B cell (primary cell): ENCODE measurements at regions not wholly inside any gene's neighbourhood (a gene's known extent, or its start where the extent isn't known, plus 50 kb on each side); places are given as distances from the start of the nearest gene placed in this dataset.

Experiments
- ATAC-seq: fragments of 200-7000 bp; cut with Tn5 transposase; one replicate; pipeline ENCODE4 v1.10.0; 2021; ENCODE audit warnings: low read depth, mild to moderate bottlenecking, moderate number of reproducible peaks, moderate library complexity
- CTCF ChIA-PET: fragments of 350-600 bp; sonication (Branson Sonifier 250); formaldehyde crosslinking; loops from one replicate; lab custom pipeline; 2021; ENCODE audit warnings: antibody characterized with exemption, inconsistent platforms; lab: Charles Lee
- POLR2A ChIA-PET: fragments of 350-600 bp; sonication (Branson Sonifier 250); formaldehyde crosslinking; loops from one replicate; lab custom pipeline; 2021; ENCODE audit warnings: antibody characterized with exemption; lab: Charles Lee
- DNase-seq: peaks from one replicate; pipeline ENCODE4 v3.0.0; 2013
- H2AFZ ChIP-seq: 2 replicates; pipeline ENCODE4 v1.6.1; 2012; ENCODE audit warnings: mild to moderate bottlenecking, low read depth, low read length; ENCODE audit not compliant: insufficient read depth, poor library complexity, severe bottlenecking
- H3K27ac ChIP-seq, 2 donors: 1 replicate in 1 of 2; 2 replicates in 1 of 2; pipeline ENCODE4 v1.5.1; 2012 to 2013; ENCODE audit warnings: low read length in 2 of 2, mild to moderate bottlenecking in 2 of 2, moderate library complexity in 1 of 2
- H3K27me3 ChIP-seq, 4 experiments: fragments of 200-600 bp in 1 of 4; sonication (generic) in 1 of 4; replicated peaks in 1 of 4; 1 replicate in 2 of 4; 2 replicates in 2 of 4; pipeline versions ENCODE4 v1.6.1 to v1.7.0; 2013 to 2016; ENCODE audit warnings: low read length in 3 of 4, mild to moderate bottlenecking in 2 of 4, mixed read lengths in 1 of 4, moderate library complexity in 1 of 4; ENCODE audit not compliant: insufficient read depth in 4 of 4, control insufficient read depth in 3 of 4; ENCODE audit errors: control extremely low read depth in 1 of 4
- H3K36me3 ChIP-seq, 2 experiments: replicated peaks in 1 of 2; 1 replicate in 1 of 2; 2 replicates in 1 of 2; pipeline versions ENCODE4 v1.6.1 to v1.7.1; 2013; ENCODE audit warnings: low read length in 1 of 2; ENCODE audit not compliant: insufficient read depth in 2 of 2, control insufficient read depth in 1 of 2; ENCODE audit errors: control extremely low read depth in 1 of 2, extremely low read depth in 1 of 2
- H3K4me1 ChIP-seq, 2 donors: fragments of 200-600 bp in 1 of 2; sonication (generic) in 1 of 2; 1 replicate in 1 of 2; 2 replicates in 1 of 2; pipeline versions ENCODE4 v1.5.1 to v1.6.1; 2013 to 2017; ENCODE audit warnings: low read length in 2 of 2; ENCODE audit not compliant: control insufficient read depth in 2 of 2, insufficient read depth in 2 of 2
- H3K4me2 ChIP-seq: replicated peaks from 2 replicates; pipeline ENCODE3; 2012; ENCODE audit warnings: mild to moderate bottlenecking, low read depth, low read length; ENCODE audit not compliant: poor library complexity, severe bottlenecking
- H3K4me3 ChIP-seq, 5 experiments: fragments of 200-600 bp in 1 of 5; sonication (generic) in 1 of 5; 1 replicate in 3 of 5; 2 replicates in 2 of 5; pipeline versions ENCODE4 v1.5.1 to v1.7.0; 2011 to 2016; ENCODE audit warnings: low read length in 4 of 5, mild to moderate bottlenecking in 4 of 5, low read depth in 2 of 5, control low read depth in 1 of 5, moderate library complexity in 1 of 5; ENCODE audit not compliant: insufficient read depth in 1 of 5; ENCODE audit errors: control extremely low read depth in 1 of 5, extremely low read depth in 1 of 5
- H3K79me2 ChIP-seq: fragments of 200-600 bp; sonication (generic); one replicate; pipeline ENCODE4 v1.6.0; 2016; ENCODE audit warnings: low read length; ENCODE audit not compliant: control insufficient read depth, insufficient read depth
- H3K9ac ChIP-seq: fragments of 200-600 bp; sonication (generic); 2 replicates; pipeline ENCODE4 v1.6.1; 2017; ENCODE audit warnings: mild to moderate bottlenecking, low read length, moderate library complexity
- H3K9me3 ChIP-seq, 3 donors: one replicate each; pipeline versions ENCODE4 v1.6.1 to v1.7.1; 2013; ENCODE audit warnings: low read length in 2 of 3; ENCODE audit not compliant: control insufficient read depth in 2 of 3, insufficient read depth in 1 of 3; ENCODE audit errors: control extremely low read depth in 1 of 3
- H4K20me1 ChIP-seq: 2 replicates; pipeline ENCODE4 v1.6.0; 2012; ENCODE audit warnings: mild to moderate bottlenecking, low read length; ENCODE audit not compliant: insufficient read depth, control insufficient read depth, poor library complexity, severe bottlenecking
- H3K27ac Mint-ChIP-seq: one replicate; pipeline ENCODE4 v1.8.0; 2021; ENCODE audit warnings: mixed read lengths
- H3K27me3 Mint-ChIP-seq: one replicate; pipeline ENCODE4 v1.8.0; 2021; ENCODE audit warnings: mixed read lengths
- H3K4me1 Mint-ChIP-seq: one replicate; pipeline ENCODE4 v1.8.0; 2021; ENCODE audit warnings: mixed read lengths
- H3K4me3 Mint-ChIP-seq: one replicate; pipeline ENCODE4 v1.8.0; 2021; ENCODE audit warnings: mixed read lengths
- H3K9me3 Mint-ChIP-seq: one replicate; pipeline ENCODE4 v1.8.0; 2022; ENCODE audit warnings: mixed read lengths; ENCODE audit not compliant: insufficient read depth
- CTCF ChIP-seq: fragments of 200-600 bp; IDR thresholded peaks from one replicate; pipeline ENCODE4 v1.8.0; 2022; ENCODE audit warnings: antibody characterized with exemption, mild to moderate bottlenecking
- EZH2 ChIP-seq: IDR thresholded peaks from 2 replicates; pipeline ENCODE4 v1.6.1; 2012; ENCODE audit warnings: borderline replicate concordance, low read depth, mild to moderate bottlenecking, moderate library complexity, low read length; ENCODE audit not compliant: insufficient read depth, poor library complexity, severe bottlenecking
- WGBS: methylation state at CpG from one replicate; pipeline ENCODE4 v1.1.5; 2013; ENCODE audit warnings: missing lambda C conversion rate; ENCODE audit not compliant: insufficient coverage; 5-methylcytosine and 5-hydroxymethylcytosine counted together
- intact Hi-C: fragments of 100-400 bp; cut with micrococcal nuclease; formaldehyde crosslinking; loops from one replicate; pipeline ENCODE4 v1.10.0; 2022

- no peaks in the 10 kb centered on the region for H3K4me1 Mint-ChIP-seq
- H3K79me2 ChIP-seq, result no peaks in the 10 kb centered on the region
- H3K9ac ChIP-seq, result no peak overlapping the region
- no peaks in the 10 kb centered on the region for H4K20me1 ChIP-seq
- H3K27ac ChIP-seq, result no peak overlapping the region
- H2AFZ ChIP-seq, result no peak overlapping the region
- POLR2A ChIA-PET, result no interaction called here
- H3K36me3 ChIP-seq, result no peaks in the 10 kb centered on the region
- intact Hi-C loops, result no loop called here
- H3K4me3 ChIP-seq, result no peak overlapping the region
- H3K9me3 ChIP-seq, result no peaks in the 10 kb centered on the region
- no peak overlapping the region for H3K4me3 Mint-ChIP-seq
- CTCF ChIA-PET, result no interaction called here
- no peak overlapping the region for H3K4me2 ChIP-seq
- TF ChIP-seq EZH2, result no peak
- no peak for TF ChIP-seq CTCF
- no peaks in the 10 kb centered on the region for H3K9me3 Mint-ChIP-seq
- H3K27me3 ChIP-seq, result no peaks in the 10 kb centered on the region
- ATAC-seq (no peak), DNase-seq (no peak)
- H3K27ac Mint-ChIP-seq, result no peak overlapping the region
- H3K4me1 ChIP-seq, result no peaks in the 10 kb centered on the region
- peaks cover 11% of the 10 kb centered on the region for H3K27me3 Mint-ChIP-seq
Observed at GRCh38 chr2:226383461-226383860, 416.2 kb downstream of the IRS1 start.

GRCh38 chr2:226380679-226381078 is 418.9 kb downstream of the IRS1 start:
- H2AFZ ChIP-seq, result no peak overlapping the region
- H3K79me2 ChIP-seq, result no peaks in the 10 kb centered on the region
- no peak overlapping the region for H3K9ac ChIP-seq
- H4K20me1 ChIP-seq, result no peaks in the 10 kb centered on the region
- no peaks in the 10 kb centered on the region for H3K9me3 Mint-ChIP-seq
- H3K4me2 ChIP-seq, result no peak overlapping the region
- ATAC-seq (no peak), DNase-seq (no peak)
- TF ChIP-seq CTCF (no peak), EZH2 (no peak)
- no peaks in the 10 kb centered on the region for H3K4me1 Mint-ChIP-seq
- WGBS, result 83% methylated on average over 4 of the region's 6 CpGs
- POLR2A ChIA-PET, result no interaction called here
- no peaks in the 10 kb centered on the region for H3K9me3 ChIP-seq
- no peak overlapping the region for H3K4me3 ChIP-seq
- peaks cover 11% of the 10 kb centered on the region for H3K27me3 Mint-ChIP-seq
- H3K4me1 ChIP-seq, result no peaks in the 10 kb centered on the region
- H3K27ac Mint-ChIP-seq, result no peak overlapping the region
- intact Hi-C loops, result no loop called here
- CTCF ChIA-PET, result no interaction called here
- no peak overlapping the region for H3K27ac ChIP-seq
- H3K4me3 Mint-ChIP-seq, result no peak overlapping the region
- H3K27me3 ChIP-seq, result no peaks in the 10 kb centered on the region
- H3K36me3 ChIP-seq, result no peaks in the 10 kb centered on the region
